AG04450 (cell line): ENCODE measurements at regions not wholly inside any gene's neighbourhood (a gene's known extent, or its start where the extent isn't known, plus 50 kb on each side); places are given as distances from the start of the nearest gene placed in this dataset.

ENCODE experiments used
- CTCF ChIA-PET: fragments of 300-600, 350-600 bp; formaldehyde crosslinking; extraction: SDS; loops from one replicate; lab custom pipeline; 2022; ENCODE audit warnings: antibody characterized with exemption, inconsistent platforms; lab: Charles Lee
- POLR2A ChIA-PET: fragments of 350-600 bp; formaldehyde crosslinking; extraction: SDS; loops from one replicate; lab custom pipeline; 2021; ENCODE audit warnings: antibody characterized with exemption, inconsistent platforms; lab: Yijun Ruan, JAX
- DNase-seq: peaks from one replicate; pipeline ENCODE4 v3.0.0-alpha.2; 2011; ENCODE audit warnings: low read depth, low spot score
- H3K27ac ChIP-seq: one replicate; pipeline ENCODE4 v1.5.1; 2012; ENCODE audit warnings: low read depth, low read length, control low read depth
- H3K27me3 ChIP-seq: one replicate; pipeline ENCODE4 v1.6.0; 2012; ENCODE audit warnings: low read length; ENCODE audit not compliant: control insufficient read depth, insufficient read depth
- H3K4me3 ChIP-seq: 2 replicates; pipeline ENCODE4 v1.5.1; 2011; ENCODE audit warnings: mild to moderate bottlenecking, low read depth, low read length, control low read depth
- H3K9me3 ChIP-seq: 2 replicates; pipeline ENCODE4 v1.5.1; 2012; ENCODE audit warnings: low read length; ENCODE audit not compliant: control insufficient read depth, insufficient read depth
- TF ChIP-seq, protein P1 (sequence below): IDR thresholded peaks from 2 replicates; pipeline ENCODE4 v1.5.1; 2011; ENCODE audit warnings: low read depth, low read length, control low read depth, inconsistent platforms

DNA sequence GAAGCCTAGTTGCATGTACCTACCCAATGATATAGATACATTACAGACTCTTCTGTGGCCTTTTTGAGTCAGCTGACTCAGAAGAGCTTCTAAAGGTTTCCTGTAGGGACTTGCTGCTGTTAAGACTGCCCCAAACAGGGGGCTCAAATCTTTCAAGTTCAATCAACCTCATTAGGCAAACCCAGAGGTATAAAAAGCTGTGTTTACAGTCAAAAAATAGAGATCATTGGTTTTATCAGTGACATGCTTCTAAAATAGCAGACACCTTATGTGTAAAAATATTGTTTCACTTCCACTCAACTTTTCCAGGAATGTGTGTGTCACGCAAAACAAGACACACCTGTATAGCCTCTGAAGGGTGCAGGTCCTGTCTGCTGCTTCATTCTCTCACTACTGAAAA, 624.3 kb upstream of the FANCL start:
- TF ChIP-seq, protein P1, sequence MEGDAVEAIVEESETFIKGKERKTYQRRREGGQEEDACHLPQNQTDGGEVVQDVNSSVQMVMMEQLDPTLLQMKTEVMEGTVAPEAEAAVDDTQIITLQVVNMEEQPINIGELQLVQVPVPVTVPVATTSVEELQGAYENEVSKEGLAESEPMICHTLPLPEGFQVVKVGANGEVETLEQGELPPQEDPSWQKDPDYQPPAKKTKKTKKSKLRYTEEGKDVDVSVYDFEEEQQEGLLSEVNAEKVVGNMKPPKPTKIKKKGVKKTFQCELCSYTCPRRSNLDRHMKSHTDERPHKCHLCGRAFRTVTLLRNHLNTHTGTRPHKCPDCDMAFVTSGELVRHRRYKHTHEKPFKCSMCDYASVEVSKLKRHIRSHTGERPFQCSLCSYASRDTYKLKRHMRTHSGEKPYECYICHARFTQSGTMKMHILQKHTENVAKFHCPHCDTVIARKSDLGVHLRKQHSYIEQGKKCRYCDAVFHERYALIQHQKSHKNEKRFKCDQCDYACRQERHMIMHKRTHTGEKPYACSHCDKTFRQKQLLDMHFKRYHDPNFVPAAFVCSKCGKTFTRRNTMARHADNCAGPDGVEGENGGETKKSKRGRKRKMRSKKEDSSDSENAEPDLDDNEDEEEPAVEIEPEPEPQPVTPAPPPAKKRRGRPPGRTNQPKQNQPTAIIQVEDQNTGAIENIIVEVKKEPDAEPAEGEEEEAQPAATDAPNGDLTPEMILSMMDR, result no peak
- no peak overlapping the region for H3K27ac ChIP-seq
- H3K9me3 ChIP-seq, result no peaks in the 10 kb centered on the region
- no peaks in the 10 kb centered on the region for H3K27me3 ChIP-seq
- ChIA-PET CTCF (no interaction called here), POLR2A (no interaction called here)
- DNase-seq, result no peak
- no peak overlapping the region for H3K4me3 ChIP-seq

DNA sequence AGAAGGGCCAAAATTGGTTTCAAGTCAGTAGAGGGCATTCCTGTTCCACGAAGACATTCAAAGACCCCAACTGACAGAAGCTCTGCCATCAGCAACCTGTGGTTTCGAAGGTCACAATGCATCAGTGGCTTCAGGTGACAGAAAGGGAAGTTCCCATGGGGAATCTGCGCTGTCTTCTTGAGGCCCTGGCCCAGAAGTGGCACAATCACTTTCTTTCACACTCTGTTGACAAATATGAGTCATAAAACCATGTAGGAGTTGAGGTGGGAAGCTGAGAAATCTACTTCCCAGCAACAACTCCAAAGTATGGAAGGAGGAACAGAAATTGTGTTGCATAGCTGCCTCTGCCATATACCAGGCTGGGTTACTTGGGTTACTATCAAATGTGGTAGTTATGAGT, 621.1 kb upstream of the FANCL start:
- Histone ChIP-seq H3K27ac (no peak overlapping the region), H3K9me3 (no peaks in the 10 kb centered on the region), H3K4me3 (no peak overlapping the region), H3K27me3 (no peaks in the 10 kb centered on the region)
- ChIA-PET CTCF (no interaction called here), POLR2A (no interaction called here)
- TF ChIP-seq, protein P1, result no peak
- no peak for DNase-seq

DNA sequence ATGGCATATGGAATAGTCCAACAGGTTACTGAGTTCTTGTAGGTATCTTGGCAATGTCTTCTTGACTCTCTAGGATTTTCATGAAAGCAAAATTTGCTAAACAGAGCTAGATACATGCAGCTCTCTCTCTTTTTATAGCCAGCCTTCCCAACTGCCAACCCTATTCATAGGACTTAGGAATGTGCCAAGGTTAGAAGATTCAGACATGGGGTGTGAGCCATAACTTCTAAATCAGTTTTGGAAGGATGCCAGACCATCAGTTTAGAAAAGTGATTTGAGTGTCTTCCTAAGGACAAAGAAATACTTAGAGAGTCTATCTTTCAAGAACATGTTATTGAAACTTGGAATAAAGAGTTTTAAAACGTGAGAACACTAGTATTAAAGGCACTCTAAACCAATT, 619.5 kb upstream of the FANCL start:
- TF ChIP-seq, protein P1, result no peak
- Histone ChIP-seq H3K27ac (no peak overlapping the region), H3K9me3 (no peaks in the 10 kb centered on the region), H3K4me3 (no peak overlapping the region), H3K27me3 (no peaks in the 10 kb centered on the region)
- DNase-seq, result no peak
- ChIA-PET POLR2A (no interaction called here), CTCF (no interaction called here)

DNA sequence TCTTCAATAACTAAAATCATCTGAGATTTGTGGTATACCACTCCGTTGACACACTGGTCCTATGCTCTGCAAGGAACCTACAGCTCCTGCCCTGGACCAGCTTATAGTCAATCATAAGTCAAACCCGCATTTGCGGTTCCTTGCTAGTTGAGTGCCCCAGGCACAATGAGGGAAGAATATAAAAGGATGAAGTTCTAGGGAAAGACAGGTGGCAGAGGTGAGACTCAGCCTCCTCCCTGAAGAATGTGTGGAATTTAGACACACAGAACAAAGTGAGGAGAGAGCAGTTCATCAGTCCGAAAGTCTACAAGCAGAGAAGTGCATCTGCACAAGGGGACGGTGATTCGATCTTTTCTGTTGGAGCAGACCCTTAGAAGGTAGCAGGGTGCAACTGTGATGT, 615.0 kb upstream of the FANCL start:
- Histone ChIP-seq H3K4me3 (no peak overlapping the region), H3K27me3 (no peaks in the 10 kb centered on the region), H3K9me3 (no peaks in the 10 kb centered on the region), H3K27ac (no peak overlapping the region)
- TF ChIP-seq, protein P1, result no peak
- ChIA-PET CTCF (interaction anchor here (1.1 kb wide), 1 partner anchor 83 kb away, joined by 3 read pairs; no protein-coding TSS in a partner anchor), POLR2A (no interaction called here)
- no peak for DNase-seq

DNA sequence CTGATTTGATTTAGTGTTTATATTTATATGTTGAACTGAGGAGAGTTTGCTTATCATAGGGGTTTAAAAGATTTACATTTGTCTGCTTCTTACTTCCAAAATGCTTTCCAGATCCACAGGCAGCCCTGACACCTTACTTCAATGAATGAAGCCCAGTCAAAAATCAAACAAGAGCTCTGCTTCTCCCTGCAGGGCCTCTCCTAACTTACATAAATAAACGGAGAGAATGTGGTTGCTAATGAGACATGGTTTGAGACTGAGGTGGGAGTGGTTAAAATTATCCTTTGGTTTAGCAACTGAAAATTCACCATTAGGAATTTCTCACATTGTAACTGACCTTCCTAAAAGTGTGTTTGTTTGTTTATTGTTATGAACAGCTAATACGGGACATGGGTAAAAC, 612.3 kb upstream of the FANCL start:
- Histone ChIP-seq H3K27me3 (no peaks in the 10 kb centered on the region), H3K27ac (no peak overlapping the region), H3K9me3 (no peaks in the 10 kb centered on the region), H3K4me3 (no peak overlapping the region)
- ChIA-PET CTCF (interaction anchor here (1.0 kb wide), 1 partner anchor 1728 kb away, joined by 3 read pairs; no protein-coding TSS in a partner anchor), POLR2A (no interaction called here)
- TF ChIP-seq, protein P1, result no peak
- DNase-seq, result no peak
